ENCODE measurements at regions not wholly inside any gene's neighbourhood (a gene's known extent, or its start where the extent isn't known, plus 50 kb on each side); places are given as distances from the start of the nearest gene placed in this dataset.

DNA sequence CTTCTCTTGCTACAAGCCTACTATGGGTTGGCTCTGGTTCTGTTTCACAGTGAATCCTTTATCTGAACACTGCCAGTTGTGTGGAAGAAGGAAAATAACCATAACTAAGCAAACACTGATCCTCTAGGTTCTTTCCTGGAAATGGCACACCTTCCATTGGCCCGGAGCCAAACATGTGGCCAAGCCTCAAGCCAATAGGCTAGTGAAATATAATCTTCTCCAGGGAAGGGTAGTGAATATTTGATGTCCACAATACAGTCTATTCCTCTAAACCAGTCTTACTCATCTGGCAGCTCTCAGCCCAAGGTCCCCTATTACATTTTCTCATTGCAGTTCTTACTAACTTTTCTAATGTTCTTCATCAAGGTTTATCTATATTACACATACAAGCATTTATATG lies 921.3 kb downstream of the TUSC7 start:
- DNase-seq (ENCODE audit: low read depth in 4 of 4, low spot score in 1 of 4) = no peak

DNA sequence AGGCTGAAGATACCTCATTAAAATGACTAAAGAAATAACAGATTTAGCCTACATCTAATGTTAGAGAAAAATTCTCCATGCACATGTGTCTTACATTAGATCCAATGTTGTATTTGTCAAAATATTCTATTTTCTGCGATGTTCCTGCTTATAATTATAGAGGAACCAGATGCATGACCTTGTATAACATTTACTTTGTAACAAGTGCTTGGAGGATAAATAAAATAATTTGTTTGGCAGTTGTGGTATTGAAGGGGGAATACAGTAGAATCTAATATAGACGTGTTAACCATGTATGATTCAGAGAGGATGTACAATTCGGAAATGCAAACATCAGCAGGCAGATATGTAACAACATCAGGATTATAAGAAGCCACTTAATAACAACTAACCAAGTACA lies 922.2 kb downstream of the TUSC7 start:
- no peak for DNase-seq (ENCODE audit: low read depth in 4 of 4, low spot score in 1 of 4)

DNA sequence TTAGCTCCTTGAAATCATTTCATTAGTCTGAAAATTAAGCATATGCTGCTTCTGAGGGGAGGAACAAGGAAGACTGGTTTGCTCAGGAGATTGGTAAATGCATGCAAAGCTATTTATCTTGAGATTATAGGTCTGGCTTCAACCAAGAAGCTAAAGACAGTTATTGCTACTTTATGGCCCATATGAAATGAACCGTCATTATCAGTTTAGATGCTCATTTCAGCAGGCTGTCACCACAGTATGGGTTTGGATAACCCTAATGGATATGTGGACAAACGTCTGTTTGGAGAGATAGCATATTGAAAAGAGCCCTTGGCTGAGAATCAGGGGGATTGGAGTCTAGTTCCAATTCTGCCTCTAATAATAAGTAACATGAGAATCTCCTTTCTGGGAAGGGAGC lies 922.6 kb downstream of the TUSC7 start:
- no peak for DNase-seq (ENCODE audit: low read depth in 4 of 4, low spot score in 1 of 4)

- DNase-seq (ENCODE audit: low read depth in 4 of 4, low spot score in 1 of 4) = no peak
Observed at GRCh38 chr3:117633207-117633606, 923.6 kb downstream of the TUSC7 start.

- DNase-seq (ENCODE audit: low read depth in 4 of 4, low spot score in 1 of 4) = no peak
Observed at GRCh38 chr3:117637666-117638065, 928.1 kb downstream of the TUSC7 start.

GRCh38 chr3:117644203-117644602 lies 934.6 kb downstream of the TUSC7 start:
- DNase-seq (ENCODE audit: low read depth in 4 of 4, low spot score in 1 of 4) = no peak

DNA sequence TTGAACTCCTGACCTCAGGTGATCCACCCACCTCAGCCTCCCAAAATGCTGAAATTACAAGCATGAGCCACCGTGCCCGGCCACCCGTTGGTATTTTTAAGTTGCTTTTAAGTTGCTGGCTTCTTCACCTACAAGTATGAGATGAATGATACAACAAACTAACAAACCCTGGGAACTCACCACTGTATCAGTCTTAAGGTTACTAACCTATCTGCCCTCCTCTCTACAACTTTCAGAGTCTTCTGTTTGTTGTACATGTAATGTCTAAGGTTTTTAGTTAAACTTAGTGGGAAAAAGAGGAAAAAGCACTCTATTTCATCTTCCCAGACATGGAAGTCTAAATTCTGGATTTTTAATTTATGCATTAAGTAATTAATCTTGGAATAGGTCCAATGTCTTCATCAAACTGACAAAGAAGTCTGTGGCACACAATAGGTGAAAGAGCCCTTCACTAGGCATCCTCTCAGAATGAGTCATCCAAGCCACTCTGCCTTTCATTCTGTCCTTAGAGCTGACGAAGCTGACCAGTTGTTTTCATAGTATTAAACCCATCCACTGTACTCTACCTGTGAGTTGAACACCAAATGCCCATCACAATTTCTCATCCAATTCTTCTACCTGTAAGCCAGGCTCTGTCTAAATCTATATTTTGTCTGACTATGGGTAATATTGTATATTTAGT lies 936.1 kb downstream of the TUSC7 start:
- no peak for DNase-seq (ENCODE audit: low read depth in 4 of 4, low spot score in 1 of 4)

GRCh38 chr3:117647435-117647834 lies 937.9 kb downstream of the TUSC7 start:
- no peak for DNase-seq (ENCODE audit: low read depth in 4 of 4, low spot score in 1 of 4)

- DNase-seq (ENCODE audit: low read depth in 4 of 4, low spot score in 1 of 4) = no peak
Observed at GRCh38 chr3:117651246-117651645, 941.7 kb downstream of the TUSC7 start.

- DNase-seq (ENCODE audit: low read depth in 4 of 4, low spot score in 1 of 4) = no peak
Observed at GRCh38 chr3:117656391-117656790, 946.8 kb downstream of the TUSC7 start.

DNA sequence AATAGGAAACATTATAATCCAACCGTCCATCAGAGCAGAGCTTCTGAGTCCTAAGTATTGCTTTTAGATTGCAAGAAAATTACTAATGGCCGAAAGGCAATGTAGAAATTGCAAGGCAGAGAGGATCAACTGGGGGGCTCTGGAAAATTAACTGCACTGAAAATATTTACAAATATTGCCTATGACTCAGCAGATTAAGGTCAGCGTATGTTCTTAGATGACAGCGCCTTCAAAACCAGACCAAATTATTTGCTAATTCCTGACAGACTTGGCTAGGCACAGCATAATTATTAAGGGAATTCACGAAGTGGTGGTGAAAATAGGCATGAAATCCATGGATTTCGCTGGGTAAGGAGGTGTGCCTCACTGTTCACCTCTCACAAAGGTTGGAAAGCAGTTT lies 947.7 kb downstream of the TUSC7 start:
- DNase-seq (ENCODE audit: low read depth in 4 of 4, low spot score in 1 of 4) = no peak

DNA sequence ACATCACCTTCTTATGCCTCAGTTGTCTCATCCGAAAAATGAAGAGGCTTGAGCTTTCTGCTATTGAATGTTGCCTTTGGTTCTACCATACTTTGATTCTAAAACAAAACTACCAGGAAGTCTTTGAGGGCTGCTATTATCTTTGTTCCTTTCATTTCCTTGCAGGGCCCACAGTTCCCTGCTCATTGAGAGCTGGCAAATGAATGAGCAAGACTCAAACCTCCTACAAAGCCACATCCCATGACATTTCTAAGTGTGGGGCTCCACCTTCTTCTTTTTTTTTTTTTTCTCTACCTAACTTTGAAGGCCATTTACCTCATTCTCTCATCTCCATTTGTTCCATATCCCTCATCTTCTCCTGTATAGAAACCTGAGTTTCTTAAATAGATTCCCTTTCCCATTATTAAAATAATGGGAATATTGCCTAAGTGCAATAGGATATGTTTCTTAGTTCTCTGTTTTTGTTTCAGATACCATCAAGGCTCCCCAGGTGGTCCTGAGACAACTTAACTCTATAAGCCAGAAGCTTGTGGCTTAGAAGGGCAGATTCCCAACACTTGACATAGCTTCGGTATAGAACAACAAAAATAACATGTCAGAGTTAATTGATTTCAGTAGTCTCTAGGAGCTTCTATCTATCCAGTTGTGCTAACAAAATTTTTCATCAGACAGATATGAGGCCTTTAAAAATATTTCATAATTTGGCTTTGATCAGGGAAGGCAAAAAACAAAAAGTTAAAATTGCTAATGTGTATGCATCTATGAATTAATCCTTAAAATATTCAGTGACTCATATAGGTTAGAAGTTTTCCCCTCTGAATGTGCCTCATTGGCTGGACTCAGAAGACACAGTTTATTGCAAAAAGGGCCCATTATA lies 951.6 kb downstream of the TUSC7 start:
- no peak for DNase-seq (ENCODE audit: low read depth in 4 of 4, low spot score in 1 of 4)

DNA sequence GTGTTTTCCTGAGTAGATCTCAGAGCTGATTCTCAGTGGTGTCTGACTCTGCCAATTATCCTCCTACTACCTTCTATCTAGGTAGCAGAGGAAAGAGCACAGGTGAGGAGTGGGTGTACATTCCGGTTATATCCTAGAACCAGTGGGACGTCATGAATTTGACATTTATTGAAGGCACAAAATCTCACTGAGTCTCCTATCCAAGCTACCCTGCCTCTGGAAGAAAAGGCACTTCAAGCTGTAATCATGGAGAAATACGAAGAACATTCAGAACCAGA lies 952.2 kb downstream of the TUSC7 start:
- DNase-seq (ENCODE audit: low read depth in 4 of 4, low spot score in 1 of 4) = no peak

DNA sequence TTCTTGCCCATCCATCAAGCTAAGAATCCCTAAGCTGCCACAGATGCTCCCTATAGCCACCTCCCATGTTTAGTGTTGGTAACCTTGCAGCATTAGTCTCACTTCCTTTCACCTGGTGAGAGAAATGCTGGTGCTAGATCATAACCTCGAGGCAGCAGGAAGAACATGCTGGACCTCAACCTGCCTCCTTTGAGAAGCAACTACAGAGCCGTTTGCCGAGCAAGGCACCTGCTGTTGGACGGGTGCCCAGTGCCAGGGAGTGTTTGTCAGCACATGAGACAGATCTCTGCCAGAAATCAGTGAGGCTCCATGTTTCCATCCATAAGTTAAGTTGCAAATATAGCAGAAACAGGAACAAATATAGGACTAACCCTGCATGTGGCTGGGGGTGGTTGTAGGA lies 955.7 kb downstream of the TUSC7 start:
- DNase-seq (ENCODE audit: low read depth in 4 of 4, low spot score in 1 of 4) = no peak

DNA sequence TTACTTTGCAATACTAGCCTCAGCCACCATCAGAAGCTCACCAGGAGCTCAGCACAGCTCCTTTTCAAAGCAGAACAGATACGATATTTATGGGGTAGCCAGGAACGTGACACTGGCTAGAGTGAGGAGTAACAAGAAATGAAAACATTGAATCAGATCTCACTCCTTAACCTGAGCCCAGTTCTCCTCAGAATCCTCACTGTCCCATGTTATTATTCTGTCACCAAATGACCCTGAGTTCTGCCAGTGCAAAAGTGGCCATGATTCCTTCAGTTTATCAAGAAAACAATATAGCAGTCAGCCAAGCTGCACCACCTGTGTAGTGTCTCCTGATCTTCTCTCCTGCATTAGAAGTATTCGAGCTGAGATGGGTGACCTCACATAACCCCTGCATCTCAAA lies 956.7 kb downstream of the TUSC7 start:
- DNase-seq (ENCODE audit: low read depth in 4 of 4, low spot score in 1 of 4) = no peak

DNA sequence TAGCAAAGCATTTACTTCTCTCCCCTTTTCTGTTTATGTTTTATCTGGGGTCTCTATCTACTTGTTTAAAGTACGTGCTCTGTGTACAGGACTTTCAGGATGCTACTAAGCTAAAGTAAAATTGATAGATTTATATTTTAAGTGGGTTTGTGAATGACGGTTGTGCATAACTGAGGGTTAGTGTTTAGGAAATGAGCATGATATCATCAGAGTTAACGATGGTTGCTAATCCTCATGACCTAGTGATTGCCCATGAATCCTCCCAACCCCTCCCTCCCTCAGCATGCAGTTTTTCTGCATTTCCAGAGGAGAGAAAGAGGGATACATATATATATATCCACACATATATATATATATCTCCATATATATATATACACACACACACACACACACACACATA lies 957.2 kb downstream of the TUSC7 start:
- no peak for DNase-seq (ENCODE audit: low read depth in 4 of 4, low spot score in 1 of 4)

GRCh38 chr3:117669774-117670173 lies 960.2 kb downstream of the TUSC7 start:
- DNase-seq (ENCODE audit: low read depth in 4 of 4, low spot score in 1 of 4) = no peak

- DNase-seq (ENCODE audit: low read depth in 4 of 4, low spot score in 1 of 4) = no peak
Observed at GRCh38 chr3:117671722-117672318, 962.2 kb downstream of the TUSC7 start.

- no peak for DNase-seq (ENCODE audit: low read depth in 4 of 4, low spot score in 1 of 4)
Observed at GRCh38 chr3:117674321-117674720, 964.7 kb downstream of the TUSC7 start.

DNA sequence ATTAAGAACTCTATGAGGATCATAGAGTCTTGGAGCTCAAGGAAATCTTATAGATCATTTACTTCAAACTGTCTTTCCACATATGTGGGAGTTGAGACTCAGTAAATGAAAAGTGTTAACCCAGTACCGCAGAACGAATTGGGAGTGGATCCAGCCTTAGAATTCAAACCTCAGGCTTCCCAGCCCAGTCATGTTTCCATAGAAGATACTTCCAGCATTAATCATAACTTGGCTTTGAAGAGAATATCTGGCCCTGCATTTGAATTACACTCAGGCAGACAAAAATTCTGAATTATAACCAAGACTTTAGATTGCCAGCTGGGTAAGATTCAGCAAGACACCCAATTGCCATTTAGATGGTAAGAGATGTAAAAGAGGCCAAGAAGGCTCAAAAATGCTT lies 972.0 kb downstream of the TUSC7 start:
- DNase-seq (ENCODE audit: low read depth in 4 of 4, low spot score in 1 of 4) = no peak

DNA sequence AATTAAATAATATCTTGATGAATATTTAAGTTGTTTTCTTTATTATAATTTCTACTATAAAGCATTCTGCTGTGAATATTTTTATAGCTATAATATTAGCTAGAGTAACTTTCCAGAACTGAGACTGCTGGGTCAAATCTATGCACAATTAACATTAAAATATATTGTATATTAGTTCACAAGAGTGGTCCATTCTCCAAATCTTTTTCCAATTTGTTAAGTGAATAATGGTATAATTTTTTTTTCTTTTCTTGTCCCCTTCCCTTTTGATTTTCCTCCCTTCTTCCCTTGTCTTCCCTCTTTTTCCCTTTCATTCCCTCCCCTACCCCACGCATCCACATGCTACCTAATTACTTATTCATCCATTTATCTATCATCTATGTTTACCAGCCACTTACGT lies 977.5 kb downstream of the TUSC7 start:
- no peak for DNase-seq (ENCODE audit: low read depth in 4 of 4, low spot score in 1 of 4)

GRCh38 chr3:117688583-117688982 lies 979.0 kb downstream of the TUSC7 start:
- no peak for DNase-seq (ENCODE audit: low read depth in 4 of 4, low spot score in 1 of 4)

GRCh38 chr3:117691526-117691925 lies 981.9 kb downstream of the TUSC7 start:
- DNase-seq (ENCODE audit: low read depth in 4 of 4, low spot score in 1 of 4) = no peak

Data from stimulated activated CD4-positive, alpha-beta T cell treated with anti-CD3 and anti-CD28 coated beads, Interleukin-1b, Interleukin-23, amount 100 ng/mL, for 24 hours (primary cell).